GM23338 (cell line): ENCODE measurements at regions not wholly inside any gene's neighbourhood (a gene's known extent, or its start where the extent isn't known, plus 50 kb on each side); places are given as distances from the start of the nearest gene placed in this dataset.

ENCODE experiments used
- ATAC-seq: fragments of 200-7000 bp; cut with Tn5 transposase; 3 replicates; pipeline ENCODE4 v1.9.1; 2020
- DNase-seq: peaks from one replicate; pipeline ENCODE4 v3.0.0-alpha.2; 2015; ENCODE audit warnings: low spot score
- H2AFZ ChIP-seq: fragments of 200-600 bp; sonication (generic); 2 replicates; pipeline ENCODE4 v1.8.0; 2016; ENCODE audit warnings: antibody characterized with exemption, mild to moderate bottlenecking, moderate library complexity
- H3F3A ChIP-seq: fragments of 200-600 bp; sonication (generic); replicated peaks from 2 replicates; pipeline ENCODE4 v1.8.0; 2017; ENCODE audit warnings: antibody characterized with exemption, mixed run types, low read depth
- H3K27ac ChIP-seq: fragments of 200-600 bp; sonication (generic); 2 replicates; pipeline ENCODE4 v1.6.1; 2016; ENCODE audit warnings: low read depth
- H3K27me3 ChIP-seq: fragments of 200-600 bp; sonication (generic); 2 replicates; pipeline ENCODE4 v1.8.0; 2016; ENCODE audit warnings: mild to moderate bottlenecking, mixed run types, moderate library complexity; ENCODE audit not compliant: insufficient read depth
- H3K36me3 ChIP-seq: fragments of 200-600 bp; sonication (generic); 2 replicates; pipeline ENCODE4 v1.8.0; 2016; ENCODE audit warnings: mild to moderate bottlenecking; ENCODE audit not compliant: insufficient read depth
- H3K4me1 ChIP-seq: fragments of 200-600 bp; sonication (generic); 2 replicates; pipeline ENCODE4 v1.8.0; 2016; ENCODE audit warnings: mild to moderate bottlenecking, moderate library complexity; ENCODE audit not compliant: insufficient read depth
- H3K4me2 ChIP-seq: fragments of 200-600 bp; sonication (generic); 2 replicates; pipeline ENCODE4 v1.7.1; 2017; ENCODE audit warnings: mixed run types
- H3K4me3 ChIP-seq: fragments of 200-600 bp; sonication (generic); 2 replicates; pipeline ENCODE4 v1.6.1; 2016; ENCODE audit warnings: mixed run types
- H3K79me2 ChIP-seq: fragments of 200-600 bp; sonication (generic); replicated peaks from 2 replicates; pipeline ENCODE4 v1.8.0; 2017; ENCODE audit warnings: mild to moderate bottlenecking; ENCODE audit not compliant: insufficient read depth
- H3K9me2 ChIP-seq: fragments of 200-600 bp; sonication (generic); 2 replicates; pipeline ENCODE4 v1.8.0; 2017; ENCODE audit not compliant: insufficient read depth
- H4K20me1 ChIP-seq: fragments of 200-600 bp; sonication (generic); replicated peaks from 2 replicates; pipeline ENCODE4 v1.8.0; 2017; ENCODE audit warnings: mild to moderate bottlenecking; ENCODE audit not compliant: insufficient read depth
- H3K27ac Mint-ChIP-seq: 2 replicates; pipeline ENCODE4 v1.8.0; 2020; ENCODE audit warnings: inconsistent platforms, mild to moderate bottlenecking, moderate library complexity, mixed read lengths
- H3K27me3 Mint-ChIP-seq: 3 replicates; pipeline ENCODE4 v1.8.0; 2022; ENCODE audit warnings: low read depth, mild to moderate bottlenecking, moderate library complexity, mixed read lengths, inconsistent platforms; ENCODE audit not compliant: insufficient read depth, poor library complexity
- H3K36me3 Mint-ChIP-seq: 3 replicates; pipeline ENCODE4 v1.8.0; 2021; ENCODE audit warnings: low read depth, mild to moderate bottlenecking, inconsistent platforms, moderate library complexity, mixed read lengths
- H3K4me1 Mint-ChIP-seq: 3 replicates; pipeline ENCODE4 v1.8.0; 2020; ENCODE audit warnings: mild to moderate bottlenecking, inconsistent platforms, mixed read lengths
- H3K4me3 Mint-ChIP-seq: 3 replicates; pipeline ENCODE4 v1.8.0; 2021; ENCODE audit warnings: moderate library complexity, mild to moderate bottlenecking, inconsistent platforms, mixed read lengths
- H3K9me3 Mint-ChIP-seq: 3 replicates; pipeline ENCODE4 v1.8.0; 2020; ENCODE audit warnings: moderate library complexity, mild to moderate bottlenecking, inconsistent platforms, mixed read lengths
- CREB1 ChIP-seq: fragments of 250-450 bp; sonication (Bioruptor Pico); IDR thresholded peaks from 2 replicates; pipeline ENCODE4 v1.5.0; 2020; ENCODE audit warnings: low read depth, mild to moderate bottlenecking, moderate library complexity
- EZH2 ChIP-seq: fragments of 200-600 bp; sonication (generic); IDR thresholded peaks from one replicate; pipeline ENCODE4 v1.8.0; 2017; ENCODE audit warnings: antibody characterized with exemption, mild to moderate bottlenecking, low read depth; ENCODE audit not compliant: unreplicated experiment
- EZH2phosphoT487 ChIP-seq: fragments of 200-600 bp; sonication (generic); IDR thresholded peaks from one replicate; pipeline ENCODE4 v1.8.1; 2018; ENCODE audit warnings: antibody characterized with exemption; ENCODE audit not compliant: unreplicated experiment
- JUNB ChIP-seq: IDR thresholded peaks from one replicate; pipeline ENCODE4 v1.6.1; 2016; ENCODE audit warnings: antibody characterized with exemption; ENCODE audit not compliant: unreplicated experiment
- NANOG ChIP-seq: IDR thresholded peaks from 2 replicates; pipeline ENCODE4 v1.6.1; 2016; ENCODE audit warnings: antibody characterized with exemption, borderline replicate concordance
- POLR2AphosphoS5 ChIP-seq: IDR thresholded peaks from 2 replicates; pipeline ENCODE4 v1.6.1; 2016; ENCODE audit warnings: antibody characterized with exemption, low read depth
- REST ChIP-seq: IDR thresholded peaks from one replicate; pipeline ENCODE4 v1.6.1; 2018; ENCODE audit warnings: antibody characterized with exemption; ENCODE audit not compliant: unreplicated experiment
- STAT1 ChIP-seq: IDR thresholded peaks from one replicate; pipeline ENCODE4 v1.6.1; 2016; ENCODE audit warnings: antibody characterized with exemption; ENCODE audit not compliant: unreplicated experiment
- ZNF114 ChIP-seq: fragments of 250-450 bp; sonication (Bioruptor Pico); IDR thresholded peaks from 2 replicates; pipeline ENCODE4 v1.5.0; 2020; ENCODE audit warnings: mild to moderate bottlenecking, moderate library complexity
- ZNF331 ChIP-seq: fragments of 250-450 bp; sonication (Bioruptor Pico); IDR thresholded peaks from 2 replicates; pipeline ENCODE4 v1.5.0; 2020; ENCODE audit warnings: low read depth, mild to moderate bottlenecking, moderate library complexity
- TF ChIP-seq, protein P1 (sequence below): fragments of 250-450 bp; sonication (Bioruptor Pico); IDR thresholded peaks from 2 replicates; pipeline ENCODE4 v1.5.0; 2020; ENCODE audit warnings: mild to moderate bottlenecking, moderate library complexity
- TF ChIP-seq, protein P2 (sequence below), 2 experiments: fragments of 200-600 bp in 1 of 2; sonication (generic) in 1 of 2; conservative IDR thresholded peaks; 2 replicates each; pipeline versions ENCODE4 v1.5.1 to v1.6.1; 2016 to 2017; ENCODE audit warnings: antibody characterized with exemption in 2 of 2, low read depth in 2 of 2, mild to moderate bottlenecking in 2 of 2, moderate library complexity in 1 of 2
- TF ChIP-seq, protein P3 (sequence below): IDR thresholded peaks from 2 replicates; pipeline ENCODE4 v1.6.1; 2016; ENCODE audit warnings: antibody characterized with exemption

DNA sequence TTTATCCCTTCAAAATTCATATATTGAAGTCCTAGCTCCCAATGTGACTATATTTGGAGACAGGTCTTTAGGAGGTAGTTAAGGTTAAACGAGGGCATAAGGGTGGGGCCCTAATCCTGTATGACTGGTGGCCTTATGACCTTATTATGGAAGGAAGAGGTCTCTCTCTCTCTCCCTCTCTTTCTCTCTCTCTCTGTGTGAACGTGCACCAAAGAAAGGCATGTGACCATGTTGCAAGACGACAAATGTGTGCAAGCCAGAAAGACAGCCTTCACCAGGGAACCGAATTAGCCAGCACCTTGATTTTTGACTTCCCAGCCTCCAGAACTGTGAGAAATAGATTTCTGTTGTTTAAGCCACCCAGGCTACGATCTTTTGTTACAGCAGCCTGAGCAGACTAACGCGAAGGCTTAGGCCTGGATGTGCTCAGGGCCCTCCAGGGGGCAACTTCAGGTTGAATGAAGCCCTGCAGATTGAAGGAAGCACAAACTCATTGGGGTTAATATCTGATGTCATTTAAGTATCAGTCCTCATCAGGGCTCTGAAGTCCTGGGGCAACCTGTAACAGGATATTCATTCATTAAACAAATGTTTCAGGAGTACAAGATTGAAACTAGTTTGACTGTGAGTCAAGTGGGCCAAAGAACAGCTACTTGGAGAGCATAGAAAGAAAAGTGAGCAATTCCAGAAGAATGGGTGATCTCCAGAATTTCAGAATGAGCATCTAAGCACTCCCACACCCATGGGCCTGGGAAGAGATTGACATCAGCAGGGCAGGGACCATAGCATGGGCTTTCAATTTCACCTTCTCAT lies 157.4 kb upstream of the TNFAIP3 start:
- Mint-ChIP-seq H3K4me1 (peaks cover 4% of the 10 kb centered on the region; the same call in 2 of the 3 replicates), H3K4me3 (no peak overlapping the region), H3K27ac (no peak overlapping the region), H3K36me3 (no peaks in the 10 kb centered on the region), H3K9me3 (no peaks in the 10 kb centered on the region), H3K27me3 (no peaks in the 10 kb centered on the region)
- no peak overlapping the region for H3K27ac ChIP-seq
- no peak overlapping the region for H3K4me3 ChIP-seq
- ATAC-seq (no peak), DNase-seq (no peak)
- H4K20me1 ChIP-seq, result no peaks in the 10 kb centered on the region
- H3K4me2 ChIP-seq, result no peak overlapping the region
- TF ChIP-seq STAT1, result no peak
- TF ChIP-seq, protein P1, sequence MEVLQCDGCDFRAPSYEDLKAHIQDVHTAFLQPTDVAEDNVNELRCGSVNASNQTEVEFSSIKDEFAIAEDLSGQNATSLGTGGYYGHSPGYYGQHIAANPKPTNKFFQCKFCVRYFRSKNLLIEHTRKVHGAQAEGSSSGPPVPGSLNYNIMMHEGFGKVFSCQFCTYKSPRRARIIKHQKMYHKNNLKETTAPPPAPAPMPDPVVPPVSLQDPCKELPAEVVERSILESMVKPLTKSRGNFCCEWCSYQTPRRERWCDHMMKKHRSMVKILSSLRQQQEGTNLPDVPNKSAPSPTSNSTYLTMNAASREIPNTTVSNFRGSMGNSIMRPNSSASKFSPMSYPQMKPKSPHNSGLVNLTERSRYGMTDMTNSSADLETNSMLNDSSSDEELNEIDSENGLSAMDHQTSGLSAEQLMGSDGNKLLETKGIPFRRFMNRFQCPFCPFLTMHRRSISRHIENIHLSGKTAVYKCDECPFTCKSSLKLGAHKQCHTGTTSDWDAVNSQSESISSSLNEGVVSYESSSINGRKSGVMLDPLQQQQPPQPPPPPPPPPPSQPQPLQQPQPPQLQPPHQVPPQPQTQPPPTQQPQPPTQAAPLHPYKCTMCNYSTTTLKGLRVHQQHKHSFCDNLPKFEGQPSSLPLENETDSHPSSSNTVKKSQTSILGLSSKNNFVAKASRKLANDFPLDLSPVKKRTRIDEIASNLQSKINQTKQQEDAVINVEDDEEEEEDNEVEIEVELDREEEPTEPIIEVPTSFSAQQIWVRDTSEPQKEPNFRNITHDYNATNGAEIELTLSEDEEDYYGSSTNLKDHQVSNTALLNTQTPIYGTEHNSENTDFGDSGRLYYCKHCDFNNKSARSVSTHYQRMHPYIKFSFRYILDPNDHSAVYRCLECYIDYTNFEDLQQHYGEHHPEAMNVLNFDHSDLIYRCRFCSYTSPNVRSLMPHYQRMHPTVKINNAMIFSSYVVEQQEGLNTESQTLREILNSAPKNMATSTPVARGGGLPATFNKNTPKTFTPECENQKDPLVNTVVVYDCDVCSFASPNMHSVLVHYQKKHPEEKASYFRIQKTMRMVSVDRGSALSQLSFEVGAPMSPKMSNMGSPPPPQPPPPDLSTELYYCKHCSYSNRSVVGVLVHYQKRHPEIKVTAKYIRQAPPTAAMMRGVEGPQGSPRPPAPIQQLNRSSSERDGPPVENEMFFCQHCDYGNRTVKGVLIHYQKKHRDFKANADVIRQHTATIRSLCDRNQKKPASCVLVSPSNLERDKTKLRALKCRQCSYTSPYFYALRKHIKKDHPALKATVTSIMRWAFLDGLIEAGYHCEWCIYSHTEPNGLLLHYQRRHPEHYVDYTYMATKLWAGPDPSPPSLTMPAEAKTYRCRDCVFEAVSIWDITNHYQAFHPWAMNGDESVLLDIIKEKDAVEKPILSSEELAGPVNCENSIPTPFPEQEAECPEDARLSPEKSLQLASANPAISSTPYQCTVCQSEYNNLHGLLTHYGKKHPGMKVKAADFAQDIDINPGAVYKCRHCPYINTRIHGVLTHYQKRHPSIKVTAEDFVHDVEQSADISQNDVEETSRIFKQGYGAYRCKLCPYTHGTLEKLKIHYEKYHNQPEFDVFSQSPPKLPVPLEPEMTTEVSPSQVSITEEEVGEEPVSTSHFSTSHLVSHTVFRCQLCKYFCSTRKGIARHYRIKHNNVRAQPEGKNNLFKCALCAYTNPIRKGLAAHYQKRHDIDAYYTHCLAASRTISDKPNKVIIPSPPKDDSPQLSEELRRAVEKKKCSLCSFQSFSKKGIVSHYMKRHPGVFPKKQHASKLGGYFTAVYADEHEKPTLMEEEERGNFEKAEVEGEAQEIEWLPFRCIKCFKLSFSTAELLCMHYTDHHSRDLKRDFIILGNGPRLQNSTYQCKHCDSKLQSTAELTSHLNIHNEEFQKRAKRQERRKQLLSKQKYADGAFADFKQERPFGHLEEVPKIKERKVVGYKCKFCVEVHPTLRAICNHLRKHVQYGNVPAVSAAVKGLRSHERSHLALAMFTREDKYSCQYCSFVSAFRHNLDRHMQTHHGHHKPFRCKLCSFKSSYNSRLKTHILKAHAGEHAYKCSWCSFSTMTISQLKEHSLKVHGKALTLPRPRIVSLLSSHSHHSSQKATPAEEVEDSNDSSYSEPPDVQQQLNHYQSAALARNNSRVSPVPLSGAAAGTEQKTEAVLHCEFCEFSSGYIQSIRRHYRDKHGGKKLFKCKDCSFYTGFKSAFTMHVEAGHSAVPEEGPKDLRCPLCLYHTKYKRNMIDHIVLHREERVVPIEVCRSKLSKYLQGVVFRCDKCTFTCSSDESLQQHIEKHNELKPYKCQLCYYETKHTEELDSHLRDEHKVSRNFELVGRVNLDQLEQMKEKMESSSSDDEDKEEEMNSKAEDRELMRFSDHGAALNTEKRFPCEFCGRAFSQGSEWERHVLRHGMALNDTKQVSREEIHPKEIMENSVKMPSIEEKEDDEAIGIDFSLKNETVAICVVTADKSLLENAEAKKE (CRISPR knock-in tag), result no peak
- no peak for TF ChIP-seq POLR2AphosphoS5
- TF ChIP-seq ZNF114, result no peak
- no peak for TF ChIP-seq REST
- no peak for TF ChIP-seq EZH2
- TF ChIP-seq, protein P2, sequence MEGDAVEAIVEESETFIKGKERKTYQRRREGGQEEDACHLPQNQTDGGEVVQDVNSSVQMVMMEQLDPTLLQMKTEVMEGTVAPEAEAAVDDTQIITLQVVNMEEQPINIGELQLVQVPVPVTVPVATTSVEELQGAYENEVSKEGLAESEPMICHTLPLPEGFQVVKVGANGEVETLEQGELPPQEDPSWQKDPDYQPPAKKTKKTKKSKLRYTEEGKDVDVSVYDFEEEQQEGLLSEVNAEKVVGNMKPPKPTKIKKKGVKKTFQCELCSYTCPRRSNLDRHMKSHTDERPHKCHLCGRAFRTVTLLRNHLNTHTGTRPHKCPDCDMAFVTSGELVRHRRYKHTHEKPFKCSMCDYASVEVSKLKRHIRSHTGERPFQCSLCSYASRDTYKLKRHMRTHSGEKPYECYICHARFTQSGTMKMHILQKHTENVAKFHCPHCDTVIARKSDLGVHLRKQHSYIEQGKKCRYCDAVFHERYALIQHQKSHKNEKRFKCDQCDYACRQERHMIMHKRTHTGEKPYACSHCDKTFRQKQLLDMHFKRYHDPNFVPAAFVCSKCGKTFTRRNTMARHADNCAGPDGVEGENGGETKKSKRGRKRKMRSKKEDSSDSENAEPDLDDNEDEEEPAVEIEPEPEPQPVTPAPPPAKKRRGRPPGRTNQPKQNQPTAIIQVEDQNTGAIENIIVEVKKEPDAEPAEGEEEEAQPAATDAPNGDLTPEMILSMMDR (conservative IDR thresholded peaks at IDR 0.05; ENCODE audit: low read depth in 2 of 2), result no peak
- TF ChIP-seq NANOG, result no peak
- TF ChIP-seq EZH2phosphoT487, result no peak
- no peak for TF ChIP-seq CREB1
- no peak for TF ChIP-seq JUNB
- TF ChIP-seq, protein P3, sequence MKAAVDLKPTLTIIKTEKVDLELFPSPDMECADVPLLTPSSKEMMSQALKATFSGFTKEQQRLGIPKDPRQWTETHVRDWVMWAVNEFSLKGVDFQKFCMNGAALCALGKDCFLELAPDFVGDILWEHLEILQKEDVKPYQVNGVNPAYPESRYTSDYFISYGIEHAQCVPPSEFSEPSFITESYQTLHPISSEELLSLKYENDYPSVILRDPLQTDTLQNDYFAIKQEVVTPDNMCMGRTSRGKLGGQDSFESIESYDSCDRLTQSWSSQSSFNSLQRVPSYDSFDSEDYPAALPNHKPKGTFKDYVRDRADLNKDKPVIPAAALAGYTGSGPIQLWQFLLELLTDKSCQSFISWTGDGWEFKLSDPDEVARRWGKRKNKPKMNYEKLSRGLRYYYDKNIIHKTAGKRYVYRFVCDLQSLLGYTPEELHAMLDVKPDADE, result no peak
- TF ChIP-seq ZNF331 (CRISPR knock-in tag), result no peak
- H3K4me1 ChIP-seq, result no peaks in the 10 kb centered on the region
- H3K36me3 ChIP-seq, result no peaks in the 10 kb centered on the region
- no peak overlapping the region for H2AFZ ChIP-seq
- no peaks in the 10 kb centered on the region for H3K27me3 ChIP-seq
- H3K9me2 ChIP-seq, result no peaks in the 10 kb centered on the region
- H3F3A ChIP-seq, result no peaks in the 10 kb centered on the region
- no peaks in the 10 kb centered on the region for H3K79me2 ChIP-seq
